ENCODE measurements at regions not wholly inside any gene's neighbourhood (a gene's known extent, or its start where the extent isn't known, plus 50 kb on each side); places are given as distances from the start of the nearest gene placed in this dataset.

DNA sequence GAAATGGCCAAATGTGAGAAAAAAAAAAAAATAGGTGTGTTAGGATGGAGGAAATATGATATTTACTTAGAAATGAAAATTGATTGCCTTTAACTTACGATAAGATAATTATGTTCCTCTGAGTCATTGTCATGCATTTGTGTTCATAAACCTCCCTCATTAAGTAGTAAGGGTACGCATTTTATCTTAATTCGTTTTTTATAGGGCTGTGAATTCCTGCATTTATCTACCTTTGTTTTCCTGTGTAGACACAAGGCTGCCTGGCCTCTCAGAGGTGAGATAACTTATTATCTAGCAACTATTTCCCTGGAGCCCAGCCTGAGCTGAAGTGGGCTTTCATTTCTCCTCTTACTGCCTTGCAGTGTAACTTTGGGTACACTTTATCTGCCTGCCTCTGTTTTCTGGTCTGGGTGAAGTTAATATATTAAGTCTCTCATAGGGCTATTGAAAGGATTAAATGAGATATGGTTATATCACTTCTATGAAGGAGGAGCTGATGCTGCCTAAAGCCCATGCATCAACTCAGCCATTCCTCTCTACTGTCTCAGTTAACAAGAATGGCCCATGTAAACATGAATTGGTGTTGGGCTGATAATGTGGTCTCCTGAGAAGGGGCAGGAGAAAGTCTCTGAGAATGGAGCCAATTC, 103.8 kb upstream of the KLF4 start:
- TF ChIP-seq POLR2A (IDR thresholded peaks at IDR 0.05) (no peak), EP300 (IDR thresholded peaks at IDR 0.05) (no peak)
- TF ChIP-seq, protein P1, sequence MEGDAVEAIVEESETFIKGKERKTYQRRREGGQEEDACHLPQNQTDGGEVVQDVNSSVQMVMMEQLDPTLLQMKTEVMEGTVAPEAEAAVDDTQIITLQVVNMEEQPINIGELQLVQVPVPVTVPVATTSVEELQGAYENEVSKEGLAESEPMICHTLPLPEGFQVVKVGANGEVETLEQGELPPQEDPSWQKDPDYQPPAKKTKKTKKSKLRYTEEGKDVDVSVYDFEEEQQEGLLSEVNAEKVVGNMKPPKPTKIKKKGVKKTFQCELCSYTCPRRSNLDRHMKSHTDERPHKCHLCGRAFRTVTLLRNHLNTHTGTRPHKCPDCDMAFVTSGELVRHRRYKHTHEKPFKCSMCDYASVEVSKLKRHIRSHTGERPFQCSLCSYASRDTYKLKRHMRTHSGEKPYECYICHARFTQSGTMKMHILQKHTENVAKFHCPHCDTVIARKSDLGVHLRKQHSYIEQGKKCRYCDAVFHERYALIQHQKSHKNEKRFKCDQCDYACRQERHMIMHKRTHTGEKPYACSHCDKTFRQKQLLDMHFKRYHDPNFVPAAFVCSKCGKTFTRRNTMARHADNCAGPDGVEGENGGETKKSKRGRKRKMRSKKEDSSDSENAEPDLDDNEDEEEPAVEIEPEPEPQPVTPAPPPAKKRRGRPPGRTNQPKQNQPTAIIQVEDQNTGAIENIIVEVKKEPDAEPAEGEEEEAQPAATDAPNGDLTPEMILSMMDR (IDR thresholded peaks at IDR 0.05), result no peak
